ENCODE measurements at regions not wholly inside any gene's neighbourhood (a gene's known extent, or its start where the extent isn't known, plus 50 kb on each side); places are given as distances from the start of the nearest gene placed in this dataset.

- TF ChIP-seq CTCF (IDR thresholded peaks at IDR 0.05), result no peak
- no peak for TF ChIP-seq EZH2 (IDR thresholded peaks at IDR 0.05)
- no peak for TF ChIP-seq EZH2phosphoT487 (IDR thresholded peaks at IDR 0.05)
Measured at GRCh38 chr11:131295986-131296385, 74.4 kb upstream of the NTM start.
